Neuron (in vitro differentiated cells): ENCODE measurements at regions not wholly inside any gene's neighbourhood (a gene's known extent, or its start where the extent isn't known, plus 50 kb on each side); places are given as distances from the start of the nearest gene placed in this dataset.

Experiments used
- H2AFZ ChIP-seq: one replicate; pipeline ENCODE4 v1.6.1; 2013; ENCODE audit warnings: low read depth, mild to moderate bottlenecking, inconsistent platforms, low read length, moderate library complexity
- H3K27me3 ChIP-seq: one replicate; pipeline ENCODE4 v1.6.1; 2013; ENCODE audit warnings: low read length; ENCODE audit not compliant: insufficient read depth
- H3K36me3 ChIP-seq: one replicate; pipeline ENCODE4 v1.6.1; 2013; ENCODE audit warnings: low read length; ENCODE audit not compliant: insufficient read depth
- H3K4me1 ChIP-seq: one replicate; pipeline ENCODE4 v1.6.1; 2013; ENCODE audit warnings: low read length; ENCODE audit not compliant: insufficient read depth
- H3K4me3 ChIP-seq: 2 replicates; pipeline ENCODE4 v1.5.1; 2013; ENCODE audit warnings: mild to moderate bottlenecking, low read length, moderate library complexity
- H3K9me3 ChIP-seq: one replicate; pipeline ENCODE4 v1.6.1; 2013; ENCODE audit warnings: low read length

- Histone ChIP-seq H3K4me3 (no peak overlapping the region), H3K27me3 (no peaks in the 10 kb centered on the region), H3K36me3 (no peaks in the 10 kb centered on the region), H3K4me1 (peaks cover 17% of the 10 kb centered on the region), H2AFZ (no peak overlapping the region), H3K9me3 (no peaks in the 10 kb centered on the region)
These were observed 569.2 kb upstream of the RGMA start for GRCh38 chr15:93658026-93658816.

GRCh38 chr15:93656041-93656440, 567.0 kb upstream of the RGMA start:
- no peaks in the 10 kb centered on the region for H3K36me3 ChIP-seq
- no peaks in the 10 kb centered on the region for H3K27me3 ChIP-seq
- H2AFZ ChIP-seq: no peak overlapping the region
- no peaks in the 10 kb centered on the region for H3K4me1 ChIP-seq
- no peak overlapping the region for H3K4me3 ChIP-seq
- H3K9me3 ChIP-seq: peaks cover 2% of the 10 kb centered on the region

- H3K9me3 ChIP-seq: peaks cover 2% of the 10 kb centered on the region
- no peaks in the 10 kb centered on the region for H3K36me3 ChIP-seq
- no peaks in the 10 kb centered on the region for H3K27me3 ChIP-seq
- H3K4me1 ChIP-seq: no peaks in the 10 kb centered on the region
- H3K4me3 ChIP-seq: no peak overlapping the region
- no peak overlapping the region for H2AFZ ChIP-seq
These were observed 560.8 kb upstream of the RGMA start for GRCh38 chr15:93649691-93650235.

GRCh38 chr15:93646193-93646592, 557.2 kb upstream of the RGMA start:
- Histone ChIP-seq H3K36me3 (no peaks in the 10 kb centered on the region), H3K9me3 (no peaks in the 10 kb centered on the region), H3K4me3 (no peak overlapping the region), H3K27me3 (no peaks in the 10 kb centered on the region), H3K4me1 (no peaks in the 10 kb centered on the region), H2AFZ (no peak overlapping the region)

- Histone ChIP-seq H2AFZ (no peak overlapping the region), H3K9me3 (no peaks in the 10 kb centered on the region), H3K36me3 (no peaks in the 10 kb centered on the region), H3K4me3 (no peak overlapping the region), H3K4me1 (no peaks in the 10 kb centered on the region), H3K27me3 (no peaks in the 10 kb centered on the region)
These were observed 556.6 kb upstream of the RGMA start for GRCh38 chr15:93645594-93645993.

GRCh38 chr15:93644595-93644994, 555.6 kb upstream of the RGMA start:
- H3K4me1 ChIP-seq: no peaks in the 10 kb centered on the region

GRCh38 chr15:93640411-93640962, 551.5 kb upstream of the RGMA start:
- Histone ChIP-seq H2AFZ (no peak overlapping the region), H3K9me3 (no peaks in the 10 kb centered on the region)

More at GRCh38 chr15:93644595-93644994, 555.6 kb upstream of the RGMA start:
- no peaks in the 10 kb centered on the region for H3K9me3 ChIP-seq
- H2AFZ ChIP-seq: no peak overlapping the region
- H3K27me3 ChIP-seq: no peaks in the 10 kb centered on the region
- no peaks in the 10 kb centered on the region for H3K36me3 ChIP-seq
- H3K4me3 ChIP-seq: no peak overlapping the region

GRCh38 chr15:93631958-93632618, 543.1 kb upstream of the RGMA start:
- H3K9me3 ChIP-seq: no peaks in the 10 kb centered on the region
- H3K4me3 ChIP-seq: no peak overlapping the region
- no peaks in the 10 kb centered on the region for H3K27me3 ChIP-seq
- no peak overlapping the region for H2AFZ ChIP-seq
- H3K4me1 ChIP-seq: no peaks in the 10 kb centered on the region
- H3K36me3 ChIP-seq: no peaks in the 10 kb centered on the region

More at GRCh38 chr15:93640411-93640962, 551.5 kb upstream of the RGMA start:
- no peaks in the 10 kb centered on the region for H3K36me3 ChIP-seq
- no peak overlapping the region for H3K4me3 ChIP-seq
- H3K4me1 ChIP-seq: no peaks in the 10 kb centered on the region
- H3K27me3 ChIP-seq: no peaks in the 10 kb centered on the region

- Histone ChIP-seq H2AFZ (no peak overlapping the region), H3K4me3 (no peak overlapping the region), H3K36me3 (no peaks in the 10 kb centered on the region), H3K27me3 (no peaks in the 10 kb centered on the region), H3K9me3 (peaks cover 3% of the 10 kb centered on the region), H3K4me1 (no peaks in the 10 kb centered on the region)
These were observed 530.6 kb upstream of the RGMA start for GRCh38 chr15:93619597-93619996.

- Histone ChIP-seq H3K4me3 (no peak overlapping the region), H3K9me3 (peaks cover 3% of the 10 kb centered on the region), H3K4me1 (no peaks in the 10 kb centered on the region), H2AFZ (no peak overlapping the region), H3K36me3 (no peaks in the 10 kb centered on the region), H3K27me3 (no peaks in the 10 kb centered on the region)
These were observed 528.4 kb upstream of the RGMA start for GRCh38 chr15:93617443-93617842.

- Histone ChIP-seq H2AFZ (no peak overlapping the region), H3K9me3 (peaks cover 3% of the 10 kb centered on the region), H3K4me3 (no peak overlapping the region), H3K4me1 (no peaks in the 10 kb centered on the region), H3K27me3 (no peaks in the 10 kb centered on the region), H3K36me3 (no peaks in the 10 kb centered on the region)
These were observed 525.5 kb upstream of the RGMA start for GRCh38 chr15:93614386-93615104.

GRCh38 chr15:93613386-93613785, 524.4 kb upstream of the RGMA start:
- H3K4me3 ChIP-seq: no peak overlapping the region
- no peak overlapping the region for H2AFZ ChIP-seq
- no peaks in the 10 kb centered on the region for H3K4me1 ChIP-seq
- no peaks in the 10 kb centered on the region for H3K27me3 ChIP-seq
- H3K36me3 ChIP-seq: no peaks in the 10 kb centered on the region
- H3K9me3 ChIP-seq: peaks cover 3% of the 10 kb centered on the region

GRCh38 chr15:93612953-93613352, 523.9 kb upstream of the RGMA start:
- no peaks in the 10 kb centered on the region for H3K4me1 ChIP-seq

More at GRCh38 chr15:93612953-93613352, 523.9 kb upstream of the RGMA start:
- peaks cover 3% of the 10 kb centered on the region for H3K9me3 ChIP-seq
- no peak overlapping the region for H2AFZ ChIP-seq
- no peak overlapping the region for H3K4me3 ChIP-seq
- no peaks in the 10 kb centered on the region for H3K36me3 ChIP-seq
- no peaks in the 10 kb centered on the region for H3K27me3 ChIP-seq
